ENCODE measurements at regions not wholly inside any gene's neighbourhood (a gene's known extent, or its start where the extent isn't known, plus 50 kb on each side); places are given as distances from the start of the nearest gene placed in this dataset.

- Histone ChIP-seq H3K27ac (no peak overlapping the region), H3K4me1 (ENCODE audit: control insufficient read depth in 1 of 2, insufficient read depth in 1 of 2, low read depth in 1 of 2, low read length in 1 of 2) (no peaks in the 10 kb centered on the region), H3K36me3 (no peaks in the 10 kb centered on the region), H3K4me3 (ENCODE audit: low read depth in 1 of 2, low read length in 1 of 2) (no peak overlapping the region), H3K27me3 (no peaks in the 10 kb centered on the region), H3K9me3 (no peaks in the 10 kb centered on the region)
- no peak for TF ChIP-seq CTCF (IDR thresholded peaks at IDR 0.05)
Measured at GRCh38 chr5:174817610-174818009, 93.2 kb downstream of the MSX2 start.

DNA sequence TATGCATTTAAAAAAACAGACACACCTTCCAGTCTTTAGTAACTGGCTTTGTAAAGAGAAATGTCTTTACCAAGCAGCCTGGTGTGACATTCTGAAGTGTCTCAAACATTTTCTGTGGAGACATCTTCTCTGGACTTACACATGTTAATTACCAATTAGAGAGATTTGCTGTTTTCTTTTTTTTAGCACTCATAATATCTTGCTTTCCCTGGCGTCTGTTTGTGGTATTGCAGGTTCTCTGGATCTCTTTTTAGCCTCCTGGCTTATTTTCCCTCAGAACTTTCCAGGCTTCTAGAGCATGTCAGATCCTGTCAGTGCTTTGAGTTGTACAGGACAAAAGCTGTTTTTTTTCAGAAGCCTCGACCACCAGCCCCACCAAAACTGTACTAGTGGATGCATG, 92.5 kb downstream of the MSX2 start:
- no peaks in the 10 kb centered on the region for H3K27me3 ChIP-seq
- TF ChIP-seq CTCF (IDR thresholded peaks at IDR 0.05) = no peak
- no peak overlapping the region for H3K4me3 ChIP-seq (ENCODE audit: low read depth in 1 of 2, low read length in 1 of 2)
- H3K36me3 ChIP-seq = no peaks in the 10 kb centered on the region
- no peak overlapping the region for H3K27ac ChIP-seq
- no peaks in the 10 kb centered on the region for H3K9me3 ChIP-seq
- H3K4me1 ChIP-seq (ENCODE audit: control insufficient read depth in 1 of 2, insufficient read depth in 1 of 2, low read depth in 1 of 2, low read length in 1 of 2) = no peaks in the 10 kb centered on the region

- Histone ChIP-seq H3K27me3 (no peaks in the 10 kb centered on the region), H3K4me3 (ENCODE audit: low read depth in 1 of 2, low read length in 1 of 2) (no peak overlapping the region), H3K9me3 (no peaks in the 10 kb centered on the region), H3K4me1 (ENCODE audit: control insufficient read depth in 1 of 2, insufficient read depth in 1 of 2, low read depth in 1 of 2, low read length in 1 of 2) (no peaks in the 10 kb centered on the region), H3K36me3 (no peaks in the 10 kb centered on the region), H3K27ac (no peak overlapping the region)
- no peak for TF ChIP-seq CTCF (IDR thresholded peaks at IDR 0.05)
Measured at GRCh38 chr5:174811438-174811837, 87.1 kb downstream of the MSX2 start.

GRCh38 chr5:174810796-174811195, 86.4 kb downstream of the MSX2 start:
- Histone ChIP-seq H3K4me1 (ENCODE audit: control insufficient read depth in 1 of 2, insufficient read depth in 1 of 2, low read depth in 1 of 2, low read length in 1 of 2) (no peaks in the 10 kb centered on the region), H3K9me3 (no peaks in the 10 kb centered on the region), H3K4me3 (ENCODE audit: low read depth in 1 of 2, low read length in 1 of 2) (no peak overlapping the region), H3K27ac (no peak overlapping the region), H3K27me3 (no peaks in the 10 kb centered on the region), H3K36me3 (no peaks in the 10 kb centered on the region)
- no peak for TF ChIP-seq CTCF (IDR thresholded peaks at IDR 0.05)

GRCh38 chr5:174807471-174807870, 83.1 kb downstream of the MSX2 start:
- Histone ChIP-seq H3K27me3 (no peaks in the 10 kb centered on the region), H3K4me3 (ENCODE audit: low read depth in 1 of 2, low read length in 1 of 2) (no peak overlapping the region), H3K4me1 (ENCODE audit: control insufficient read depth in 1 of 2, insufficient read depth in 1 of 2, low read depth in 1 of 2, low read length in 1 of 2) (no peaks in the 10 kb centered on the region), H3K36me3 (no peaks in the 10 kb centered on the region), H3K27ac (no peak overlapping the region), H3K9me3 (no peaks in the 10 kb centered on the region)
- TF ChIP-seq CTCF (IDR thresholded peaks at IDR 0.05) = no peak

- H3K4me3 ChIP-seq (ENCODE audit: low read depth in 1 of 2, low read length in 1 of 2) = no peak overlapping the region
- no peaks in the 10 kb centered on the region for H3K36me3 ChIP-seq
- no peaks in the 10 kb centered on the region for H3K27me3 ChIP-seq
- no peak for TF ChIP-seq CTCF (IDR thresholded peaks at IDR 0.05)
- no peak overlapping the region for H3K27ac ChIP-seq
- H3K9me3 ChIP-seq = no peaks in the 10 kb centered on the region
- no peaks in the 10 kb centered on the region for H3K4me1 ChIP-seq (ENCODE audit: control insufficient read depth in 1 of 2, insufficient read depth in 1 of 2, low read depth in 1 of 2, low read length in 1 of 2)
Measured at GRCh38 chr5:174806729-174807128, 82.3 kb downstream of the MSX2 start.
